Stimulated activated CD8-positive, alpha-beta memory T cell treated with anti-CD3 and anti-CD28 coated beads, Interleukin-2, amount 100 ng/mL, for 48 hours (primary cell): ENCODE measurements at regions not wholly inside any gene's neighbourhood (a gene's known extent, or its start where the extent isn't known, plus 50 kb on each side); places are given as distances from the start of the nearest gene placed in this dataset.

Experiments used
- DNase-seq, 2 donors: peaks; one replicate each; pipeline ENCODE4 v3.0.0-alpha.2; 2020; ENCODE audit warnings: low read depth in 2 of 2

GRCh38 chr11:69545976-69546617 lies 64.6 kb downstream of the LINC01488 start:
- no peak for DNase-seq

- DNase-seq = peak; percentile 25 to 47
These were observed 65.4 kb downstream of the LINC01488 start for GRCh38 chr11:69546735-69547370.

GRCh38 chr11:69550846-69551245 lies 69.4 kb downstream of the LINC01488 start:
- DNase-seq = no peak

- DNase-seq = no peak
These were observed 70.5 kb downstream of the LINC01488 start for GRCh38 chr11:69551963-69552362.

- DNase-seq = no peak
These were observed 71.5 kb downstream of the LINC01488 start for GRCh38 chr11:69552951-69553350.

GRCh38 chr11:69553416-69554357 lies 72.2 kb downstream of the LINC01488 start:
- DNase-seq = no peak

GRCh38 chr11:69554849-69555248 lies 73.4 kb downstream of the LINC01488 start:
- DNase-seq = no peak

- no peak for DNase-seq
These were observed 75.8 kb downstream of the LINC01488 start for GRCh38 chr11:69557266-69557665.

- no peak for DNase-seq
These were observed 77.1 kb downstream of the LINC01488 start for GRCh38 chr11:69558519-69558941.

- DNase-seq = no peak
These were observed 77.7 kb downstream of the LINC01488 start for GRCh38 chr11:69559181-69559580.

GRCh38 chr11:69560141-69560790 lies 78.8 kb downstream of the LINC01488 start:
- no peak for DNase-seq

- no peak for DNase-seq
These were observed 78.7 kb upstream of the CCND1 start for GRCh38 chr11:69562302-69562701.

- DNase-seq = no peak
These were observed 78.1 kb upstream of the CCND1 start for GRCh38 chr11:69562816-69563215.

GRCh38 chr11:69563306-69563705 lies 77.7 kb upstream of the CCND1 start:
- DNase-seq = no peak

GRCh38 chr11:69563946-69564775 lies 76.8 kb upstream of the CCND1 start:
- no peak for DNase-seq

GRCh38 chr11:69566001-69566400 lies 75.0 kb upstream of the CCND1 start:
- no peak for DNase-seq

- DNase-seq = no peak
These were observed 72.8 kb upstream of the CCND1 start for GRCh38 chr11:69567951-69568808.

GRCh38 chr11:69568809-69569097 lies 72.2 kb upstream of the CCND1 start:
- no peak for DNase-seq

- DNase-seq = no peak
These were observed 71.4 kb upstream of the CCND1 start for GRCh38 chr11:69569306-69570200.
